HPDE6-E6E7 (cell line): ENCODE measurements at regions not wholly inside any gene's neighbourhood (a gene's known extent, or its start where the extent isn't known, plus 50 kb on each side); places are given as distances from the start of the nearest gene placed in this dataset.

Source experiments
- DNase-seq: peaks from one replicate; pipeline ENCODE4 v3.0.0; 2011; ENCODE audit warnings: missing footprints; ENCODE audit errors: extremely low spot score

DNA sequence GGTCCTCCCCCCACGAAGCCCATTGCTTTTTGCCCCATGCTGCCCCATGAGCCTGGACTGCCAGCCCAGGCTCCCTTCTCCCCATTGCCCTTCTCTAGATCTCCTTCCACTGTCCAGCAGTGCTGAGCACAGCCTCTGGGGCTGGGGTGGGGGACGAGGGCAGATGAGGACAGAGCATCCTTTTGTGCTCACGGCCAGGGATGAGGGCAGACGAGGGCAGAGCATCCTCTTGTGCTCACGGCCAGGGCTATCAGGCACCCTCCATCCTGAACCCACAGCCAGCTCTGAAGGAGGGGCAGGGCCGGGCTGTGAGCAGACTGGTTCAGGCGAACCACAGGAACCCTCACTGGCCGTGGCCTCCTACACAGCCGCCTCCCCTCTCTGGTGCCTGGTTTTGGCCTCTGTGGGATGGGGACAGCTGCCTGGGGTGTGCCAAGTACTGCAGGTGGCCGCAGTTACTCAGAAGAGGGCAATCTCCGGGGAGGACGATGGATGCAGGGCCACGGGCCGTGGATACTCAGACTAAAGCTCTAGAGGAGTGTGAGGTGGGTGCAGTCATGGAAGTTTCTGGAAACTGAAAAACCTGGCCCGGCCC is 1258.8 kb downstream of the BRD1 start:
- no peak for DNase-seq

DNA sequence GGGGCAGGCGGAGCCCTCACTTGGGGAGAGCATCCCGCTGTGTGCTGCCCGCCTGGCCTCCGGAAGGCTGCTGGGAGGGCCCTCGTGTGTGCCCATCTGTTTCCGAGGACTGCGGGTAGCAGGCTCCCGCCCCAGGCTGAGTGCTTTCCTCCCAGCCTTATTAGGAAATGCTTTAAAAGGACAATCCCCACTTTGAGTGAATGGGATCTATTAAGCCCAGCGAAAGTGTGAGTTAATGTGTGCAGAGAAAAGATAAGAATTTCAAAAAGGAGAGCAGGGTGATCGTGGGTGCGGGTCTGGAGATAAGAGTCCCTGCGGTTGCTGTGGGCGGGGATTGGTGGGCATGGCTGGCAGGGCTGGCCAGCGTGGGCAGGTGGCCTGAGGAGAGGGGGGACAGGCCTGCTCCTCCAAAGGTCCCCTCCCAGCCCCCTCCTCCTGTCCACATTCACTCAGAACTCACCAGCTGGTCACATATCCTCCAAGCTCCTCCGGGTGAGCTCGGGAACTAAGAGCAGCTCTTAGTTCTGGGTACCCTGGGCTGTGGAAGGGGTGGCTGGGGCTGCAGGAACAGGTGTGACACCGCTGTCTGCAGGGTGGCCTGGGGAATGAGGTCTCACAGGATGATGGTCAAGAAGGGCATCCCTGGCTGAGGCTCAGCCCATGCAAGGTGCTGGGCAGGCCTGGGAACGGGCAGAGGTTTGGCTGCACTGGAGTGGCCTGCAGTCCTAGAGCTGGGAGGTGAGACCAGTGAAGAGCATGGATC is 1260.3 kb downstream of the BRD1 start:
- DNase-seq = no peak

GRCh38 chr22:48566741-48567140 is 1260.9 kb downstream of the BRD1 start:
- DNase-seq = no peak

DNA sequence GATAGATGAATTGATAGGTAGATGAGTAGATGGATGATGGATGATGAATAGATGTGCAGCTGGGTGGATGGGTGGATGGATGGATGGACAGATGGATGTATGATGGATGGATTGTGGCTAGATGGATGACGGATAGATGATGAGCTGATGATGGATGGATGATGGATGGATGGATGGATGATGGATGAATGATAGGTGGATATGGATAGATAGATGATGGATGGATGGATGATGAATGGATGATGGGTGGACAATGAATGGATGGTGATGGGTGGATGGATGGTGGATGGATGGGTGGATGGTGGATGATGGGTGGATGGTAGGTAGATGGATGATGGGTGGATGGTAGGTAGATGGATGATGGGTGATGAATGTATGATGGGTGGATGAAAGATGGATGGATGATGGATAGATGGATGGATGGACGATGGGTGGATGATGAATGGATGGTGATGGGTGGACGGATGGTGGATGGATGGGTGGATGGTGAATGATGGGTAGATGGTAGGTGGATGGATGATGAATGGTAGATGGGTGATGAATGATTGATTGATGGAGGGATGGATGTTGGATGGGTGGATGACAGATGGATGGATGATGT is 1261.7 kb downstream of the BRD1 start:
- DNase-seq = no peak

DNA sequence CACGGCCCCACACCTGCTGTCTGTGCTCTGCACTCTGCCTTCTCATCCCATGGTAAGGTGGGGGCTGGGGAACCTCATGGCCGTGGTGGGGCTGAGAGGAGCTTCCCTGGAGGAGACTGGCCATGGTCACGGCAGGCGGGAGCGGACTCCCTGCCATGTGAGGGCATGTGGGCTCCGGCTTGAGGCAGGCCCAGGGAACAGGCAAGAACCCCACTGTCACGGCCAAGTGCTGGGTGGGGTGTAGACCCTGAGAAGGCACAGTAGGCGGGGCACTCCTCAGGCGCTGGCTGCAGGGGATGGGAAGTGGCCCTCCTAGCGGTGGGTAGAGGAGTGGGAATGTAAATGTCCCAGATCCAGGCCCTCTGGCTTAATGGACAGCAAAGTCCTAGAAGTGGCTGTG is 1262.7 kb downstream of the BRD1 start:
- no peak for DNase-seq

GRCh38 chr22:48563966-48564330 is 1263.7 kb downstream of the BRD1 start:
- DNase-seq = no peak

DNA sequence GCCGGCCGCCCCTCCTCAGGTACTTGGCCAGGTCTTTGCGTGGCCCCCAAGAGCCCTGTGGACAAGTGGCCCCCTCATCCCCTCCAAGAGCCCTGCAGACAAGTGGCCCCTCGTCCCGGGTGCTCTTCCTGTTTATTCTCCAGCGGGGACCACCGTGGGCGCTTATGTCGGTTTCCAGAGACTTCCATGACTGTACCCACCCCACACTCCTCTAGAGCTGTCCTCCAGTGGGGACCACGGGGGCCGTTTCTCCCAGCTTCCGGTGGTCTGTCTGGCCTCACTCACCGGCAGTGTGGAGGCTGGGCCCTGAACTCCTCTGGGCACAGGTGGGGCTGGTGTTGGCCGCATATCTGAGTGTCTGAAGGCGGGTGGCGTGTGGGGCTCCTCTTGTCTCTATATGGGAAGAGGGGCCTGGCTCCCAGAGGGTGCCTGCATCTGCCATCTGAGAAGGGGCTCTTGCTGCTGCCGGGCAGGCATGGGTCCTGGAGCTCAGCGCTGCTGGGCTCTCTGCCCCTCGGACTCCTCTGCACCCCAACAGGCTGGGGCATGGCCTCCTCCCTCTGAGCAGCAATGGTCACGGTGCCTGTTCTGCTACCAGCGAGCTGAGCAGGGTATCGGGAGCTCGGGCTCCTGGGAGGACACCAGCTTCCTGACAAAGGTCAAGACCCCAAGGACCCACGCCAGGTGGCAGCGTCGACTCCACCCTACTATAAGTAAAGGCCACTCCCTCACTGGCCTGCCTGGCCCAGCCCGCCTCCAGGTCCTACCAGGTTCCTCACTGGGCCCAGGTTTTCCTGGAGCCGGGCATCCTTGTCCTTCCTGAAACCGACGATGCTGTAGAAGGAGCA is 1264.3 kb downstream of the BRD1 start:
- no peak for DNase-seq

GRCh38 chr22:48561676-48562075 is 1266.0 kb downstream of the BRD1 start:
- DNase-seq = no peak

DNA sequence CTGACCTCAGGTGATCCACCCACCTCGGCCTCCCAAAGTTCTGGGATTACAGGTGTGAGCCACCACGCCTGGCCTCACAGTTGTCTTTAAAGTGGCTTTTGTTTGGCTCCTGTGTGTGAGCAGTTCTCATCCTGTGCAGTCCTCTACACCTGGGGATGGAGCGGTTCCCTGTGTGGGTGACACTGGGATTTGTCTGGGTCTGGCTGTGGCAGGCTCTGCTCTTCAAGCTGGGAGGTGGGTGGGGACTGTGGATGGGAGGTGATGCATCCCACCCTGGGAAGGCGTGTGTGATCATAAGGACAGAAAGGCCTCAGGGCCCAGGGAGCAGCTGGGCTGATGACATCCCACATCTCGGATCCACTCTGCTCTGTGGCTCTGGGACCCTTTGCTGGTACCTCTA is 1266.8 kb downstream of the BRD1 start:
- DNase-seq = no peak

- DNase-seq = no peak
Observed at GRCh38 chr22:48560389-48560751, 1267.3 kb downstream of the BRD1 start.

DNA sequence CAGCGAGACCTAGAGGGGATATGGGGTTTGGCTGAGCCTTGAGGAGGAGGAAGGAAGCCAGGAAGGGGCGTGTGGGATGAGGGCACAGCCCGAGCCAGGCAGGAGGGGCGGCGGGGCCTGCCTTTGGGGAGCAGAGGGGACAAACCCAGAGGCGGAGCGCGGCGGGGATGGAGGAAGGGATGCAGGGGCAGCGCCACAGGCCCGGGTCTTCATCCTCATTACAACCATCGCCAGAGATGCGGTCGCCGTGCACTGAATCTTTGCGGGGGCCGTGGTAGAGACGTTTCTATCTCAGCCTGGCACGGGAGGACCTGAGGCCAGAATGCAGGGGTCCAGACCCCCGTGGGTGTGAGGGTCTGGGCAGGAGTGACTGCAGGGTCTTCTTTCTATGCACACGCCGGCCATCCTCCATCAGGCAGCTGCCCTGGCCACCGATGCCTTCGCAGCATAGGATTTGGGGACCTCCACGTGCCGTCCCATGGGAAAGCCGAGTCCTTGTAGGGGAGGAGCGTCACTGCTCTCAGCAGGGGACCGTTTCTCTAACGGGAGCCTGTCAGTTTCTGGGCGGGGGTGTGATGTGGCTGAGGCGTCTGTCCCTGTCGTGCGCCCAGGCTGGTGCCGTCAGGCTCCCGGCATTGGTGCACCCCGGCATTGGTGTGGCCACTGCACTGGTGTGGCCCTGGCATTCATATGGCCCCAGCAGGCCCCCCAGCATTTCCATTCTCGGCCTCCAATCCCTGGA is 1267.9 kb downstream of the BRD1 start:
- no peak for DNase-seq

GRCh38 chr22:48558606-48559402 is 1268.9 kb downstream of the BRD1 start:
- no peak for DNase-seq

GRCh38 chr22:48558016-48558415 is 1269.7 kb downstream of the BRD1 start:
- DNase-seq = no peak

DNA sequence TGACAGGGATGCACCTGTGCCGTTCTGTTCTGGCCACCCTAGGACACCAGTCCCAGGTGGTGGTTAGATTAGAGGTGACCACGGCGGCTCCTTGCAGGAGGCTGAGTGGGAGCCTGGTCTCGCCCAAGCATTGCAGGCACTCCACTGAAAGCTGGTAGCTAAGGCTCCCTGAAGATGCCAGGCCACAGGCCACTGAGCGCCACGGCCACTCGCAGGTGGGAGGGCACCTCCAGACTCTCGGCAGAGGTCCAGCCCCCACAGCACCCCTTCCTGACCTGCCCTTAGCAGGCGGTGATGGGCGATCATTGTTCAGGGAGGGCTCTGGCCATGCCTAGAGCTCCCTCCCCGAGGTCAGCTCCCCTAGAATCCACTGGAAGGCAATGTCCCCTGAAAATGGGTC is 1270.2 kb downstream of the BRD1 start:
- DNase-seq = no peak

DNA sequence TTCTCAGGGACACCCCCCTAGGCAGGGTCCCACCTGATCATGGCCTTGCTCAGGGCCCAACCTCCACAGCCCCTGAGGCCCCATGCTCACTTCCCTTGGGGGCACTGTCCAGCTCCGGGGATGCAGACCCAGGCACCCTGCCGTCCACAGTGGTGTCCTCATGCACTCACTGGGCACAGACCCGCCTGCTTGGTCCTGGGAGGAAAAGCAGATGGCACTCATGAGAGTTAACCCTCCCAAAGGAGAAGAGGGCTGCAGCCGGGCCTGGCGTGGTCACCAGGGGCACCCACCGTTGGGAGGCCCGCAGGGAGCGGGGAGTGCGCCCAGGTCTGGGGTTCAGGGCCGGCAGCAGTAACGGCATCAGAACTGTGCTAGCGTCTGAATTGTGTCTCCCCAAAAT is 1270.9 kb downstream of the BRD1 start:
- DNase-seq = no peak

DNA sequence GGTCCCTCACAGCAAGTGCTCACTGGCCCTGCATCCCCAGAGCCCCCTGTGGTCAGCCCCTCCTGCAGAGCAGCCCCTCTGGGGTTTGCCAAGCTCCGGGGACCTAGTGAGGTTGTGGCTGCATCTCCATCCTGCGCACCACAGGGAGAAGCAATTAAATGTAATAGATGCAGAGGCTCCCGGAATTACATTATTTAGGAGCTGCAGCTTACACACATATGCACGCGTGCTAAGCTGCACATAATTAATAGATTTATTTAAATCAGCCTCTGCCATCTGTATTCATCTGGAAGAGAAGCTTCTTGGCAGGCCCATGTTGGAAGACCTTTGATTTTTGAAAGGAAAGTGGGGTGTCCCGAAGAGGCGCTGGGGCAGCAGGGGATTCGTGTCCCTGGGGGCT is 1271.5 kb downstream of the BRD1 start:
- DNase-seq = no peak

DNA sequence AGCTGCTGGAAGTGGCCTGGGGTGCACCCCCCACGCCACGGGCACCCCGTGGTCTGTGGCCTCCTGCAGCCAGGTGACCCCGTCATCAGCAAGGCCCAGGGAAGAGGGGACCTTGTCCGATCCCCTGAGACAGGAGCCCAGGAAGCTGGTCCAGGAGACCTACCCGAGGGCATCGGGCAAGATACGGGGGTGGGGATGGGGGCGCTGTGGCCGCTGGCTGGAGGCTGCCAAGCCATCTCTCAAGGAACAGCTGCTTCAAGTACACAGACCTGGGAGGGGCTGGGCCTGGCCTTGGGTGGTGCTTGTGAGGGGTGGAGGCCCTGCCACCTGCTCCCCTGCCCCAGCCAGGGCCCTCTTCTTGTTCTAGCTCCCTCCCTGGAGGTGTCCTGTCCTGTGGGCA is 1272.1 kb downstream of the BRD1 start:
- DNase-seq = no peak

GRCh38 chr22:48554893-48555572 is 1272.6 kb downstream of the BRD1 start:
- DNase-seq = no peak

- no peak for DNase-seq
Observed at GRCh38 chr22:48553694-48554308, 1273.9 kb downstream of the BRD1 start.

DNA sequence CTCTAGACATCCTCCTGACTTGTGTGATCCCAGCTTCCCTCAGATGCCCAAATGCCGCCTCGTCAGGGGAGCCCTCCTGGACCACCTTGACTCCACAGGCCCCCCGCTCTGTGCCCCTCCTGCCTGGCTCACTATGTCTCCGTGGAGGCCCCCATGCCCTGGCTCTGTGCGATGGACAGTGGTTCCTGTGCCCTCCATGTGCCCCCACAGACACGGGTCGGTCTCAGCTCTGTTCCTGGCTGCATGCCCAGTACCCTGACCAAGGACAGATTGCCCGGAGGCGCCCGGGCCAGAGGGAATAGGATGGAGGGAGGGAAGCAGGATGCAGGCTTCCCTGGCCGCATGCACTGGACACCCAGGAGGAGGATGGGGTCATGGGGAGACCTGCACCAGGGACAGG is 1274.6 kb downstream of the BRD1 start:
- DNase-seq = no peak
